COR-L47 (cell line): ENCODE measurements at regions not wholly inside any gene's neighbourhood (a gene's known extent, or its start where the extent isn't known, plus 50 kb on each side); places are given as distances from the start of the nearest gene placed in this dataset.
"Not testable (repeated sequence)": the region's sequence is repeated elsewhere in the genome, so short reads cannot be mapped to it uniquely, and the experiment has no call there.

ENCODE experiments used
- DNase-seq: peaks from one replicate; lab custom pipeline; 2025; lab: John Stamatoyannopoulos, UW

DNA sequence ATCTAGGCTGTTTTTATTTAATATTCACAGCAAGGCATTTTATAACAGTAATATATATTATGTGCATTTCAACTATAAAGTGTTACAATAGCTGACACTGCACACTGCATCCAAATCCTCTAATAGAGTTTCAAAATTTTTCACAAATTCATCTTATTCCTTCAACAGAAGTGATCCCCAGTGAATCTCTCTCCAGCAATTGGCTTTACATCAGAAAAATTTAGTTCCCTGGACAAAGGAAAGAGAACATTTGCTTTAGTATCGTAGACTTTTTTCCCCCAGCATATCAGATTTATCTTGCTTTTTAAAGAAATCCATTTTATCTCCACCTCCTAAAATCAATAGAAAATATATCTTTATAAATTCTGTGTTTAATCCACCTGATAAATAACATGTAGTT, 868.6 kb downstream of the TBL1XR1 start:
- no peak for DNase-seq

DNA sequence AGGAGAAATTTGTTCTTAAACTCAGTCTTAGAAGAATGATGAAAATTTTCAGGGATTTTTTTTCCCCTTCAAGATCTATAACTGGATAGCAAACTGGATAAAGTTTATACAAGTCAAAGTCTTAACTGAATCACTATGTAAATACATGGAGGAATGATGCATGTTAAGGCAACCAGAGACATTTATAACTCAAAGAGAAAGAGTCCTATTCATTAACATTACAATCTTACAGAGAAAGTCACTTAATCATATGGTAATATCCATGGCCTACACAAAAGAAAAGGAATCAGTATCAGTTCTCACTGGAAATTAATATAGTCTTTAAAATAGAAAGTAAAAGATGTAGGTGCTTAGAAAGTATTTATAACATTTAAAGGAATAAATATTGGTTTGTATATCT, 869.1 kb downstream of the TBL1XR1 start:
- DNase-seq = no peak

GRCh38 chr3:176326894-176327490, 870.3 kb downstream of the TBL1XR1 start:
- not testable (repeated sequence) for DNase-seq

GRCh38 chr3:176321532-176321931, 875.8 kb downstream of the TBL1XR1 start:
- not testable (repeated sequence) for DNase-seq

DNA sequence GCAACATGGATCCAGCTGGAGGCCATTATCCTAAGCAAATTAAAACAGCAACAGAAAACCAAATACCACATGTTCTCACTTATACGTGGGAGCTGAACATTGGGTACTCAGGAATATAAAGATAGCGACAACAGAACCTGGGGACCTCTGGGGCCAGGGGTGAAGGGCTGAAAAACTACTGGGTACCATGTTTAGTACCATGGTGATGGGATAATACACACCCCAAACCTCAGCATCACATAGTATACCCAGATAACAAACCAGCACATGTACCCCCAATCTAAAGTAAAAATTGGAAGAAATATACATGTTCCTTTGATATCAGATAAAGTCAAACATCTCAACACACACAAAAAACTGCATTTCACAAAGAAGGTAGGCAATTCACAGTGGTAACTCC, 876.2 kb downstream of the TBL1XR1 start:
- DNase-seq = no peak

DNA sequence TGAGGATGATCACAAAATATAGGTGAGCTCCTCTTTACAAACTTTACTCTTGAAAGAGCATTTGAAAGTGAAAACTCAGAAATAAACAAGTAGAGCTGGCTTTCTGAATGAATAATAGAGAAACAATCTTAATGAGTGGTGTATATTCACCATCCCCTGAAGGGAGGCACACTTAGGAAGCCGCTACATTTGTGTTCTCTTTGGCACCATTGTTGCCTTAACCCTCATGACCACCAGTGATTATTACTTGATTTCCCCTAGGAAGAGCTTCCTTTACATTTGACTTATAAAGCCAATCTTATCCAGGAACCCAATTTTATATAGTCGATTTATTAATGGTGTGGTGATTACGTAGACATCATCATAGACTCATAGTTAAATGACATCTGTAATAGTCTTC, 883.9 kb downstream of the TBL1XR1 start:
- DNase-seq = no peak

DNA sequence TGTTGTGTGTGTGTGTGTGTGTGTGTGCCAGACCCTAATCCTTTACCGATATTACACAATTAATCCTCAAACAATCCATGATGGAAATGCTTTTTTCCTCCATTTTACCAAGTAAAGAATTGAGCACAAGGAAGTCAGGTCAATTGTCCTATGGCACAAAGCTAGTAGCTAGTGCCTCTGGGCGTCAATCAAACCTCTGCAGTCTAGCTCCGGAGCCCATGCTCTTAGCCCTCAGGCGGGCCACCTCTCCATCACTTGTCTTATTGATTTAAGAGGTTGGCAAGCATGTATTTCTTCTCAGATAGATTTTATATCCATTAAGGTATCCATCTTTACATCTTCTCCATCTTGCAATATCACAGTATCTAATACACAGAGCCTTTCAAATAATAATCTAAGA, 886.6 kb downstream of the TBL1XR1 start:
- DNase-seq = no peak

DNA sequence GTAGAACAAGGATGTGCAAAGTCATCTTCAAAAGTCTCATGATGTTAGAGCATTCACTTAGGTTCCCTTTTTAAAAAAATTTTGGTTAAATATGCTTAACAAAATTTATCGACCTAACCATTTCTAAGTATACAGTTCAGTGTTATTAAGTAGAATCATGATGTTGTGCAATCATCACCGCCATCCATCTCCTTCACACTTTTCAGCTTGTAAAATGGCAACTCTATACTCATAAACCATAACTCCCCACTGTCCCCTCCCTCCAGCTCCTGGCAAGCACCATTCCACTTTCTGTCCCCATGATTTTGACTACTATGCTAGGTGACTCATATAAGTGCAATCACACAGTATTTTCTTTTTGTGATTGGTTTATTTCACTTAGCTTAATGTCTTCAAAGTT, 895.0 kb downstream of the TBL1XR1 start:
- DNase-seq = no peak

DNA sequence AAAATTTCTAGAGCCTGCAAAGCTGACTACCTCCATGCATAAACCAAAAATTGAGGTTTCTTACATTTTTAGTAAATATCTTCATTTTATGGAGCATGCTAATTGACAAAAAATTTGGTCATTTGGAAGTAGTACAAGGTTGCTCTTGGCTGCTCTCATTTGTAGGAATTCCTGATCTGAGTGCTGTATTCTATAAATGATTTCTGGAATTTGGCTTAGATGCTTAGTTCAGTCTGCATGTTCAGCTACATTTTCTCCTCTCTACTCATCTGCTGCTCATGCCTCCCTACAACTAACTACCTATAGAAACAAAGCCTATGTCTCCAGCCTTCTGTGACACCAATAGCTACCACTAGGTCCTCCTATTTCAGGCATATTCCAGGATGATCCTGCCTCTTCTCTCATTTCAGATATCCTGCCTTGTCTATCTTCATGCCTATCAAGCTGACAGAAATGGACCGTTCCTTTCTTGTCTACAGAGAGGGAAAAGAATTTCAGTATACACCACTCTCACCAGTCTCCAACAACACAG, 901.1 kb downstream of the TBL1XR1 start:
- no peak for DNase-seq

- no peak for DNase-seq
Observed at GRCh38 chr3:176293276-176293675, 904.0 kb downstream of the TBL1XR1 start.

- no peak for DNase-seq
Observed at GRCh38 chr3:176286476-176287085, 910.7 kb downstream of the TBL1XR1 start.

GRCh38 chr3:176275538-176275937, 921.7 kb downstream of the TBL1XR1 start:
- no peak for DNase-seq

GRCh38 chr3:176275113-176275512, 922.2 kb downstream of the TBL1XR1 start:
- DNase-seq = peak; percentile 17

DNA sequence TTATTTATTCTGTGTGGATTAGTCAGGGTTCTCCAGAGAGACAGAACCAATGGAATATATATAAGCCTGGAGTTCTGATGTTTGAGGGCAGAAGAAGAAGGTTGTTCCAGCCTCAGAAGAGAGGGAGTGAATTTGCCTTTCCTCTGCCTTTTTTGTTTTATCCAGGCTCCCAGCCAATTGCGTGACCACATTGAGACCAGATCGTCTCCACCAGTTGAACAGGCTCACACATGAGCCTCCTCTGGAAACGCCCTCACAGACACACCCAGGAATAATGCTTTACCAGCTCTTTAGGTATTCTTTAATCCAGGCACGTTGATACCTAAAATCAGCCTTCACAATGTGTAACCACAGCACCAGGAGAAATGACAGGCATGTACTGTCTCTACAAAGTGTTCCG, 923.1 kb downstream of the TBL1XR1 start:
- peak; percentile 97 for DNase-seq

DNA sequence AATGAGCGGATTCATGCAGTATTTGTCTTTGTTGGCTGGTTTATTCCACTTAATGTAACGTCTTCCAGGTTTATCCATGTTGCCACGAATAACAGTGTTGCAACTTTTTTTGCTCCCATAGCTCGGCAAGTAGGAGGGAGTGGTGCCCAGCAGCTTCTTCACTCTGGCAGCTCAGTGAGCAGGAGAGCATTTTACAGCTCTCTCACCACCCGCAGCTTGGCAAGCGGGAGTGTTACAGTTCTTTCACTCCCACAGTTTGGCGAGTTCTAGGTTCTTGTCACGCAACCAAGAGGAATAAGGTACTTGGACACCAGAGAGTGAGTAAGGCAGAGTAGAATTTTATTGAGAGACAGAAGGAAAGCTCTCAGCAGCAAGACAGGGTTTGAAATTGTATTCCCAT, 935.2 kb downstream of the TBL1XR1 start:
- DNase-seq = no peak

DNA sequence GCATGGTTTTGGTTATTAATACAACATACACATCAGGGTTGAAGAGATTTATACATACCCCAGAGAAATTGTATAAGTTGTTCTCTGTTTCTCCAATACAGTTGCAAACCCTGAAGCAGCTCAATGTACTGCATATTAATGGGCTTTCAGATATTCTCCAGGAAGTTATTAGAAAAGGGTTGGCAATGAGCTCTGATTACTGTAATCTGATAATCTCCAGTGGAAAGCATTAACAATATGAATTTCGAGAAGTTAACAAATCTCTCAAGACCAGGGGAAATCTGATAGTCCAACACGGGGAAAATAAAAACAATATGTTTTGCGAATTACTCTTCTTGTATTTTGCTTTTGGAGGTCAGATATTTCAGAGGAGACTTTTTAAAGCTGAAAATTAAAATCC, 950.1 kb downstream of the TBL1XR1 start:
- no peak for DNase-seq

DNA sequence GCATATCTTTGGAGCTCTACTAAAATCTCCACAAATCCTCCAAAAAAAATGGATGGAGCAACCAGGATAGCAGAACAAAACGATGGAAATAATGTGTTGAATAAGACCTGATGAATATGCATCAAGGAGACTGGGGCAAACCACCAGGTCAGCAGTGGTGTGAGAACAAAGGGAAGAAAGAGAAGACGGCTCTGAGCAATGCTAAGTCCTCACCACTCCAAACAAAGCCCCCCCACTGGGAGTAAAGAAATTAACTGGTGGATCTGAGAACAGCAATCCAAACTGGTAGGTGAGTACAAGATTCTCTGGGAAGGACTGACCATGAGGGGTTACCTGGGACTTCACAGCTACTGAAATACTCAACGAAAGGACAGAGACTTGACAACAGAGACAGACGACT, 977.3 kb downstream of the TBL1XR1 start:
- DNase-seq = no peak

DNA sequence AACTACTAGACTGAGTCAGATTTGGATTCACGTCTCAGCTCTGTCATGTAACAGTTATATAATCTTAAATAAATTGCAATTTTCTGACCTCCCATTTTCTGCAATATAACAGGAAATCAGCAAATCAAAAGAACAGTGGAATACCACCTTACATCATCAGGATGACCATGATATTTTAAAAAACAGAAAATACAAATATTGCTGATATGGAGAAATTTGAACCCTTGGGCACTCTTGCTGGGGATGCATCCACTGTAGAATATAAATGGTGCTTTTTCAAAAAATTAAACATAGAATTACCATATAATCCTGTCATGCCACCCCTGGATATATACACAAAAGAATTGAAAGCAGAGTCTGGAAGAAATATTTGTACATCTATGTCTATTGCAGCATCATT, 982.5 kb downstream of the TBL1XR1 start:
- no peak for DNase-seq

GRCh38 chr3:176213314-176213713, 984.0 kb downstream of the TBL1XR1 start:
- DNase-seq = not testable (repeated sequence)

DNA sequence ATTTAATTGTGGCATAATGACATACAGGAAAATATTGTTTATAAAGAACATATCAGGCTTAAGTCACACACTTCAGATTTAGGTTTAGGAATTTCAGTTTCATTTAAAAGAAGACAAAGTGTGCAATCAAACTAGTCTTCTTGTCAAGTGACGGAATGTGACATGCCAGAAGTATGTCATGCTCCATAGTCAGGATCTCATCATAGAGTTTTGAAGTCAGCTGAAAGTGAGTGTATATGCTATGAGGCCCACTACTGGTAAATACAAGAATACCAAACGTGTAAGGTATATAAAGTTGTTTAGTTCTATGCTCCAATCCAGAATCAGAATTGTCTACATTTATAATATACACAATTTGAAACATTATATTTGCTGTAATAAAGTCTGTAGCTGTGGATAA, 988.4 kb downstream of the TBL1XR1 start:
- DNase-seq = no peak

GRCh38 chr3:176208283-176208682, 989.0 kb downstream of the TBL1XR1 start:
- no peak for DNase-seq

DNA sequence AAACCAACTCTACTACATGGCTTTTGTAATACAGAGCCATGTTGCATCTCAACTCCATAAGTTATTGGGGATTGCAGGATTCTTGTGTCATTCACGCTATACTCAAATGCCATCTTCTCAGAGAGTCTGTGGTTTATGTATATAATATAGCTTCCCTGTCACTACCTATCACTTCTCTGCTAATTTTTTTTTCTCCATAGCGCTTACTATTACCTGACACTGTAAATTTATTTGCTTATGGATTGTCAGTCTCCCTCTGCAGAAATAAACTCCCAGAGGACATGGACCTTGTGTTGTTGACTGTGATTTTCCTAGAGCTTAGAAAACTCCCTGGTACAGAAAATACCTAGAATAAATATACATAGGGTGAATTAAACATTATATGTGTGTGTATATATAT, 990.5 kb downstream of the TBL1XR1 start:
- no peak for DNase-seq

GRCh38 chr3:176202652-176203051, 994.6 kb downstream of the TBL1XR1 start:
- DNase-seq = no peak
